Activated T-cell treated with anti-CD3 and anti-CD28 coated beads, Interleukin-2, amount 50 U/mL, for 4 hours (primary cell): ENCODE measurements at regions not wholly inside any gene's neighbourhood (a gene's known extent, or its start where the extent isn't known, plus 50 kb on each side); places are given as distances from the start of the nearest gene placed in this dataset.

Source experiments
- ATAC-seq, 2 donors: fragments of 200-7000 bp; cut with Tn5 transposase; one replicate each; pipeline ENCODE4 v1.10.0; 2021
- DNase-seq: peaks from one replicate; pipeline ENCODE4 v3.0.0-alpha.2; 2020
- H3K27me3 Mint-ChIP-seq: one replicate; pipeline ENCODE4 v1.8.0; 2021; ENCODE audit warnings: low read depth, mixed read lengths
- H3K36me3 Mint-ChIP-seq: one replicate; pipeline ENCODE4 v1.8.0; 2022; ENCODE audit warnings: mixed read lengths; ENCODE audit not compliant: insufficient read depth
- H3K4me1 Mint-ChIP-seq: one replicate; pipeline ENCODE4 v1.8.0; 2021; ENCODE audit warnings: low read depth, mixed read lengths
- H3K4me3 Mint-ChIP-seq: one replicate; pipeline ENCODE4 v1.8.0; 2021; ENCODE audit warnings: mild to moderate bottlenecking, moderate library complexity, mixed read lengths
- H3K9me3 Mint-ChIP-seq: one replicate; pipeline ENCODE4 v1.8.0; 2021; ENCODE audit warnings: mixed read lengths

DNA sequence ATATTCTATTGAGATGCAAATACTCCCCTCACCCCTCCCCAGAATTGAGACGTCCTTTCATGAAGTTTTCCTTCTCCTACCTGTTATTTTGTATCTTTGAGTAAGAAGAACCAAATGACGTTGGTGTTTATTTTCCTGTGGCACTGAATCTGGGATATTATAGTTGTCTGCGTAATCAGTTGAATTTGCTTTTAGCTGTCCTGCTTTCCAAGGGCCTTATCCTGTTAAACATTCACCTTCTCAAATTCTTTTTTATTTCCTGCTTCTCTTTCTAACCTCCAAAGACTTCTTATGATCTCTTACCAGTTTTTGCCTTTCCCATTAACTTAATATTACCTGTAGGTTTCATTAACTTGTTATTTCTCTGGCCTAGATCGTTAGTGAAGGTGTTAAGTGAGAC lies 1254.9 kb upstream of the WWC1 start:
- Mint-ChIP-seq H3K27me3 (no peaks in the 10 kb centered on the region), H3K4me3 (no peak overlapping the region), H3K9me3 (peaks cover 3% of the 10 kb centered on the region), H3K4me1 (no peaks in the 10 kb centered on the region), H3K36me3 (no peaks in the 10 kb centered on the region)
- ATAC-seq (no peak), DNase-seq (no peak)

DNA sequence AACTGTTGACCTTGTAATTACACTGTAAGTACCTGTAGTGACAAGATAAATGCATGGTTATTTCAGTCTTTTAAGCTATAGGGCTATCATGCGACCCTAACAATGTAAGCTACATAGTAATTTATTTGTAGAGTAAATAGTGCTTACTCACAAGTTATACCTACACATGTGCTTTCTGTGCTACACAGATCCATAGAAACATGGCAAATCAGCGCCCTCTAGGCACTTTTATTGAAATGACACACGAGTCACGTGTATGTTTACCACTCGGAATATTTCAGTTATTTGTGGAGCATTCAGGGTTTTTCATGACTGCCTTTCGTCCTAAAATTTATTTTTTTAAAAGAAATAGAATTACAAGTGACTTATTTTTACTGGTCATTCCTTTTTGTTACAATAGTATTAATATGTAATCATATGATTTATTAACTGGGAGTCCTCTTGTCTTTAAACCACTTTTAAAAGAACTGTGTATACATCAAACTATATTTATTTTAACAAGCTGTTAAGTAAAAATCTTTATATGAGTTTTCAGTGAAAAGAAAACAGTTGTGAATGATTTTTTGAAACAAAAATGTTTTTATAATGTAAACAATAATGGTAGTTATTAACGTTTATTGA lies 1242.3 kb upstream of the WWC1 start:
- Mint-ChIP-seq H3K4me1 (no peaks in the 10 kb centered on the region), H3K27me3 (no peaks in the 10 kb centered on the region), H3K9me3 (peaks cover 2% of the 10 kb centered on the region), H3K4me3 (no peak overlapping the region), H3K36me3 (no peaks in the 10 kb centered on the region)
- no peak for ATAC-seq
- no peak for DNase-seq

DNA sequence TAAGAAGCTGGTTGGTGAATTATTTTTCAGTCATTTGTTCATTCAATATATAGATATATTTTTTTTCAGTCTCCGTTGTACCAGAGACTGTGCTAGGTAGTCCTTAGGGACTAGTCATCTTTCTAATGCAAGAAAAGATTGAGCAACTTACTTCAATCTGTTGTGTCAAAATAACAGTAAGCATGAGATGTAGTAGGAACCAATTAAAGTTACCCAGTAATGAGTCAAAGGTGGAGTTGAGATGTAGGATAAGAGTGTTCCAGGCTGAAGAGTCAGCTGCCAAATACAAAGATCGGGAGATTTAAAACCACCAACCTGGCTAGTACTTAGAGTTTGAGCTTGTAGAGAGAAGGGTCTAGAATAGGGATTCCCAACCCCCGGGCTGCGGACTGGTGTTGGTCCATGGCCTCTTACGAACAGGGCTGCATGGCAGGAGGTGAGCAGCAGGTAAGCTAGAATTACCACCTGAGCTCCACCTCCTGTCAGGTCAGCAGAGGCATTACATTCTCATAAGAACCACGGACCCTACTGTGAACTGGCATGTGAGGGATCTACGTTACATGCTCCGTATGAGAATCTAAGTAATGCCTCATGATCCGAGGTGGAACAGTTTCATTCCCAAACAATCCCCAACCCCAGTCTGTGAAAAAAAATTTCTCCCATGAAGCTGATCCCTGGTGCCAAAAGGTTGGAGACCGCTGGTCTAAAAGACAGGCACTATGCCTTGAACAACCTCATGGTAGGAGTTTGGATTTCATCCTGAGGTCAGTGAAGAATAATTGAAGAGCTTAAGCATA lies 1241.5 kb upstream of the WWC1 start:
- H3K4me1 Mint-ChIP-seq: no peaks in the 10 kb centered on the region

DNA sequence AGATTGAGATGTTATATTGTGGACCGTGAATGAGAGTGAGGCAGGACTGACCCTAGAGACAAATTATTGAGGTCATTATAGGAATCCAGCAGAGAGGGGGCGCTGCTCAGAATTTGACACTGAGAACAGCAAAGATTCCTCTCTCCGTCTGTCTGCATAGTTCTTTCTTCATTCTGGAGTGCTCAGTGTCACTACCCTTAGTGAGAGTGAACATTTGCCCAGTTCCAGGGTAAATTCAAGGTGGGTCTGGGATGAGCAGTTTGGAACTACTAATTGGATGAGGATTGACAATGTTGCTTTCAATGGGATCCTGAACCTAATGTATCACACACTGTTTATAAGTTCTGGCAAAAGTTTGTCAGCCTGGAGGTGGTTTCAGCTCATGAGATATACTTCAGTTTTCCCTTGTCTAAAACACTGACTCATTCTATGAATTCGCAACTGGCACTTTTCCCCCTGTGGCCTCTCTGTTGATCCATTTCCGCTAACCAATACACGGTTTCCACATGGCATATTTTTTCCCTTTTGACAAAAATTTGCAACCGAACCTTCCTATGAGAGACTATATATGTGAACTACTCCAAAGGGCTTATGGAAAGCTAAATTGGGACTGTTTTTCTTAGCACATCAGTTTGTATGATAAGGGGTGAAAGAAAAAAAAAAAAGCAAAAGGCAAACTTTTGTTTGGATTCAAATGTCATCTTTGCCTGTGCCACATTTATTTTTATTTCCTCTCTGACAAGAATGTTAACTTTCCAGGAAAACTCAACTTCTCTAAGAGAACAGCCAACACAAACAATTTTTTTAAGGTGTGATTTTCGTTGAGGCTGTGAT lies 1240.7 kb upstream of the WWC1 start:
- Mint-ChIP-seq H3K9me3 (peaks cover 3% of the 10 kb centered on the region), H3K4me3 (no peak overlapping the region), H3K36me3 (no peaks in the 10 kb centered on the region), H3K4me1 (no peaks in the 10 kb centered on the region), H3K27me3 (no peaks in the 10 kb centered on the region)
- DNase-seq: no peak
- ATAC-seq: no peak

More for the DNA sequence above, 1241.5 kb upstream of the WWC1 start:
- DNase-seq: no peak
- peaks cover 3% of the 10 kb centered on the region for H3K9me3 Mint-ChIP-seq
- no peak for ATAC-seq
- H3K4me3 Mint-ChIP-seq: no peak overlapping the region
- H3K27me3 Mint-ChIP-seq: no peaks in the 10 kb centered on the region
- H3K36me3 Mint-ChIP-seq: no peaks in the 10 kb centered on the region

DNA sequence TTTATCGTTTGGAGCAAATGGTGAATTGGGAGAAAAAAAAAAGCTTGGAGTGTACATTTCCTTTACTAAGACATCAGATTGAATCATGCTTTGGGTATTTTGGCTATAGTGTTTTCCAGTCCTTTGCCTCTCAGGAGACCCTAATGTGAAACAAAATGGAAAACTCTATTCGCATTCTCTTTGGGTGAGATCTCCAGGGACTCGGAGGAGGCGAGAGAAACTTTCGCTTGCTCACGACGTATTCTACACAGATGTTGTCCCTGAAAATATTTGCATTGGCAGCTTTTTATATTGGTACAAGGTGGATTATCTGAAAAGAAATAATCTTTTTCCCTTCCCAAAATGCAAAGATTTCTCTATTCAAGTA lies 1240.1 kb upstream of the WWC1 start:
- DNase-seq (no peak), ATAC-seq (no peak)
- H3K4me1 Mint-ChIP-seq: no peaks in the 10 kb centered on the region
- H3K27me3 Mint-ChIP-seq: no peaks in the 10 kb centered on the region
- H3K4me3 Mint-ChIP-seq: no peak overlapping the region
- no peaks in the 10 kb centered on the region for H3K36me3 Mint-ChIP-seq
- H3K9me3 Mint-ChIP-seq: peaks cover 3% of the 10 kb centered on the region

DNA sequence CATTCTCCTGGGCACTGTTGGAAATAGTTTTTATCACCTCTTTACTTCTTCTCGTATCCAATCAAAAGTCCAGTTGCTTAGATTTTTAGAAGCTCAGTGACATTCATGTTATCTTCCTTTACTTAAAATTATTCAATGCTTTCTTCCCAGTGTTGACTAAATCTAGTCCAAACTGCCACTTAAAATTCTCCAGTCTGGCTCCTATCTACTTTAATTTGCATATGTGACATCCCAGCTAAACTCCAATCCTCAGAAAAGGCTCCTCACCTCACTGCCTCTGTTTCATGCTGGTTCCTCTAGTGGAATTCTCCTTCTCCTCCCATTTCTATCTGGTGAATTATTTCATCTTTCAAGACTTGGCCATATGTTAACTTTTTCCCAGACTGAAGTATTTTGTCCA lies 1238.7 kb upstream of the WWC1 start:
- ATAC-seq: no peak
- no peak for DNase-seq
- Mint-ChIP-seq H3K9me3 (peaks cover 11% of the 10 kb centered on the region), H3K27me3 (no peaks in the 10 kb centered on the region), H3K4me1 (no peaks in the 10 kb centered on the region), H3K36me3 (no peaks in the 10 kb centered on the region), H3K4me3 (no peak overlapping the region)

DNA sequence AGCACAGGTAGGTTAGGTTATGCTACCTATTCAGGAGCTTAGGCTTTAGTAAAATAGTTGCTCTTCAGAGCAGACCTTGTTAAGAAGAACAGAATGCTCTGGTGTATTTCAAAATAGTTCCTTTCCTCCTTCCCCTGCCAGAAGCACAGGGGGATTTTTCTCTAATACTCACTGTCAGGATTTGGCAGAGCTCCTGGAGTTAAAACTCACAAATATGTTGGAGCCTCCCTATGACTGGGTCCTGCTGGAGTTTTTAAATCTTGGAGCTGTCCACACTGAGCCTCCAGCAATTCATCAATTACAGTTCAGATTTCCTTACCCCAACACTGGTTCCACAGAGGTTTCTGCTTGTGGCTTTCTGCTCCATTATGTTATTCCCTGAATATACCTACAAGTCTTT lies 1233.8 kb upstream of the WWC1 start:
- no peak for ATAC-seq

DNA sequence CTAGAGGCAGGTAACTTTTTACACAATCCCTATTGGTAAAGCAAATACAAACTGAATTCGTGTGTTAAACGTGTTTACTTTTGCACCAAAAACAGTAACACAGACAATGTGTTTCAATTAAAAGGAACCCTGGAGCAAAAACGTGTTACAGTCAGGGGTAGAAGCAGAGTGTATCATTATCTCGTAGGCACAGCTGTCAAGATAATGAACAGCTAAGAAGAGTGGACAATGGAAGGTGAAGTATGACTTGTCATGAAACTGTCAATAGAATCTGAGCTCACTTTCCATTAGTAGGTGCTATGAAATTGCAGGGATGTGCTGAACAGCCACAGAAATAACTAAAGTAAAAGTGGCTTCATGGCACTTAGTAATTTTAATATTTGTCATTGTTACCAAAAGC lies 1229.8 kb upstream of the WWC1 start:
- DNase-seq (no peak), ATAC-seq (no peak)
- H3K27me3 Mint-ChIP-seq: no peaks in the 10 kb centered on the region
- peaks cover 6% of the 10 kb centered on the region for H3K9me3 Mint-ChIP-seq
- H3K36me3 Mint-ChIP-seq: no peaks in the 10 kb centered on the region
- H3K4me3 Mint-ChIP-seq: no peak overlapping the region
- H3K4me1 Mint-ChIP-seq: no peaks in the 10 kb centered on the region

More for the DNA sequence above, 1233.8 kb upstream of the WWC1 start:
- Mint-ChIP-seq H3K4me1 (no peaks in the 10 kb centered on the region), H3K36me3 (no peaks in the 10 kb centered on the region), H3K27me3 (no peaks in the 10 kb centered on the region), H3K9me3 (peaks cover 11% of the 10 kb centered on the region), H3K4me3 (no peak overlapping the region)
- DNase-seq: no peak

DNA sequence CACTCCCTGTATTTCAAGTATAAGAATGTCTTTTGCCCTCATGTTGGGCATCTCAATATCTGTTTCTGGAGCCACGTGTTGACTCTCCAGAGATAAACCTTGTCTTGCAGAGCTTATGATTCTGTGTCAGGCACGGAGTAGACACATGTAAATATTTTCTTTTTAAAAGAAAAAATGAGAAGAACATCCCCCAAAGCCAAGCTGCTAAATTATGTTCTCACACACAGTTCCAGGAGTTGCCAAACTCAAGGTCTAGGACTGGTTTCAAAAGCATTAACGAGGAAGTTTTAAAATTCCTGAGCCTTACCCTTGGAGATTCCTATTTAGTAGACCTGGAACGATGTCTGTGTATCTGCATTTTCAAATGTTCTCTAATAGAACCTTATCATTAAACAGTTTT lies 1228.3 kb upstream of the WWC1 start:
- DNase-seq: no peak
- Mint-ChIP-seq H3K4me1 (no peaks in the 10 kb centered on the region), H3K27me3 (no peaks in the 10 kb centered on the region), H3K9me3 (no peaks in the 10 kb centered on the region), H3K36me3 (no peaks in the 10 kb centered on the region), H3K4me3 (no peak overlapping the region)
- no peak for ATAC-seq

DNA sequence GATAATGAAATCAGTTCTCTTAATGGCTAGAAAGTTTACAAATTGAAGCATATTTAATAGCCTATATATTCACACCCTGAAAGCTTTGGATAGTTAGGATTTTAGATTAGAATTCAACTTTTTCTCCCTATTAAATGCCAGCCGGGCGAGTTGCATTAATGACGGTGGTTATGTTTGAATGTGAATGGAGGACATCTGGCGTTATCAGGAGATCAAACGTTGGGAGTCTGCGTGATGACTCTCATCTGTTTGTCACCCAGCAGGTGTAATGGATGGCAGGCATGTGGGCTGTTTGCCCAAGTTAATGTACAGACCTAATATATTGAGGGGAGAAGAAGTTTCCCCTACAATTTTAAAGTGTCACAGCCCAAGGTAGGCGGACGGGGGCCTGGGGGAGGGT lies 1227.7 kb upstream of the WWC1 start:
- no peak overlapping the region for H3K4me3 Mint-ChIP-seq
- H3K4me1 Mint-ChIP-seq: no peaks in the 10 kb centered on the region
- no peak for ATAC-seq
- H3K27me3 Mint-ChIP-seq: no peaks in the 10 kb centered on the region
- no peaks in the 10 kb centered on the region for H3K36me3 Mint-ChIP-seq
- H3K9me3 Mint-ChIP-seq: no peaks in the 10 kb centered on the region
- no peak for DNase-seq

DNA sequence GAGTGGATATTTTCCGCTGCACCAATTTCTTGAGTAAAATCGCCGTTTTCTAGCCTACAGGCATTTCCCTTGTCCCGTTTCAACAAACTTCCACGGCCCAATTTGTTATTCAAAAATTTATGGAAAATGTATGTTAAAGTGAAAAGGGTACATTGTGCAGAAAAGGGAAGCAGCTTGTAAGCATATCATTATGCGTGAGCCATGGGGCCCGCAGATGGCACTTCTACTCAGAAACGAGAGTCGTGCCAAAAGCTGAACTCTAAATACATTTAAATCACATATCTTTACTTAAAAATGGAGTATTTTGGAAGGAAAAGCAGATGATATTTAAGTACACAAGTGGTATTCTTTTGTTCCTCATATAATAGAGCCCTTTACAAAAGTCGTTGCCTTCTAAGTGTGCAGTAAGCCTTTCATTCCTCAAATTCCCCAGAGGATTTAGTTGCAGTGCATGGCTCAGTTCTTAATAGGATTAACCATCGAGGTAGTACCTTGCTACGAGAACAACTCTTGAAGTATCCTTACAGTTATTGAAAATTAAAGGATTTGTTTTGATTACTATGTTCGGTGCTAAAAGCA lies 1227.2 kb upstream of the WWC1 start:
- no peaks in the 10 kb centered on the region for H3K4me1 Mint-ChIP-seq
- no peak overlapping the region for H3K4me3 Mint-ChIP-seq
- ATAC-seq (no peak), DNase-seq (no peak)
- H3K36me3 Mint-ChIP-seq: no peaks in the 10 kb centered on the region
- H3K9me3 Mint-ChIP-seq: no peaks in the 10 kb centered on the region
- H3K27me3 Mint-ChIP-seq: no peaks in the 10 kb centered on the region

DNA sequence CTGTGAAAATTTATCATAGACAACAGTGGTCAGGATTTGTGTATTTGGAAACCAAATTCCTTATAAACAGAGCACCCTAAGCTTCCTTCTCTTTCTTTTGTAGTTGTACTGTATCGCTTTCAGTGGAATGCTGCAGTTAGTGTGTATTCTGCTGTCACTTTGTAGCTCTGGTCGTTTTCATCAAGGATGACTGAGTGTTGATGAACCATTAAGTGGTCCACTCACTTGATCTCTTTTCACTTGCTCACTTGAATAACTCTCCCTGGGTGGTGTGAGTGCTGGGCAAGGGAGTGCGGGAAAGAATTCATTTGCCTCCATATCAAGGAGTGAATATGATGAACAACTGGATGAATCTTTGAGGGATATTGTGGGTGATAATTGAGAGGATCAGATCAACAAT lies 1225.7 kb upstream of the WWC1 start:
- Mint-ChIP-seq H3K27me3 (no peaks in the 10 kb centered on the region), H3K4me3 (no peak overlapping the region), H3K9me3 (no peaks in the 10 kb centered on the region), H3K36me3 (no peaks in the 10 kb centered on the region), H3K4me1 (no peaks in the 10 kb centered on the region)
- DNase-seq: no peak
- ATAC-seq: no peak

DNA sequence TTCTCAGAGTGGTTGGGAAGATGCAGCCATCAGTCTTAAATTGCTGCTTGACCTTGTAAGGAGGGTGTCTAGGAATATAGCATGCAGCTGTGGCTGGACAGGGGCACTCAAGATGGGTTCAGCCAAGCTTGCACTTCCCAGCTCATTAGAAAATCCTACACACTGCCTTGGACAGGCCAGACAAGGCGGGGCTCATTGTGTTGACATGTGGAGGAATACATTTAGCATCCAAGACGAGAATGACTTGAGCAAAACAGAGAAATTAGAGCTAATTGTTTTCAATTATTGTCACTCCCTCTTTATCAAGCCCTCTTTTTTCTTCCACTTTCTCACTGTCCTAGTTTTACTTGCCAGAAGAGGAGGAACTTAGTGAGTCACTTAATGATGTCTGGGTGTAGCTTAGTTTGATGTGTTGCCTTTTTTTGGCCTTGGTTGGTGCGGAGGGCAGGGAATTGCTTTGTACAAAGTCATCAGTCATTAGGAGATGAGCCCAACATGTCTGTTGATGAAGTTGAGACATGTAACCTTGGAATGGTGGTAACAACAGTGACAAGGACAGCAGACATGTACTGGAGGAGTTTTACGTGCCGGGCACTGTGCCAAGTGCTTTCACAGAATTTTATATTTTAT lies 1219.3 kb upstream of the WWC1 start:
- no peak for ATAC-seq
- Mint-ChIP-seq H3K4me3 (no peak overlapping the region), H3K4me1 (no peaks in the 10 kb centered on the region), H3K36me3 (no peaks in the 10 kb centered on the region), H3K9me3 (peaks cover 9% of the 10 kb centered on the region), H3K27me3 (no peaks in the 10 kb centered on the region)
- DNase-seq: no peak

DNA sequence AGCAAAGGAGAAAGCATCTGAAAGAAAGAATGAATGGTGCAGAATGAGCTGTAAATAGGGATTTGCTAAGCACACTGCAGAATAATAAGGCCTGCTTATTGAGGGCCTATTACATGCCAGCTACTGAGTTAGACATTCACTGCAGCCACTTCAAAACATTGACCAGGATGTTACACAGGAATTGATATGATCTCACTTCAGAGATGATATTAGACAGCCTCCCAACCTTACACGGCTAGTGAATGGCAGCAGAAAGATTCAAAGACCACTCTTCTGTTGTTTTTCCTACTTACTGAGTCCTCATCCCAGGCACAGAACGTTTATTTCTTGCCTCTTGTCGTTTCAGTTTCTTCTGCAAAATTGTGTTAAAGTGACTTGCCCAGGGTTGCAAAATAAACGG lies 1209.9 kb upstream of the WWC1 start:
- no peaks in the 10 kb centered on the region for H3K36me3 Mint-ChIP-seq
- H3K27me3 Mint-ChIP-seq: no peaks in the 10 kb centered on the region
- ATAC-seq (no peak), DNase-seq (no peak)
- H3K4me1 Mint-ChIP-seq: no peaks in the 10 kb centered on the region
- H3K9me3 Mint-ChIP-seq: no peaks in the 10 kb centered on the region
- H3K4me3 Mint-ChIP-seq: no peak overlapping the region
